ENCODE measurements at regions not wholly inside any gene's neighbourhood (a gene's known extent, or its start where the extent isn't known, plus 50 kb on each side); places are given as distances from the start of the nearest gene placed in this dataset.
"Not testable (repeated sequence)": the region's sequence is repeated elsewhere in the genome, so short reads cannot be mapped to it uniquely, and the experiment has no call there.

GRCh38 chr18:8501044-8501443 lies 108.2 kb upstream of the RAB12 start:
- no peak for DNase-seq

- DNase-seq: no peak
Measured at GRCh38 chr18:8503248-8503647, 106.0 kb upstream of the RAB12 start.

- DNase-seq: no peak
Measured at GRCh38 chr18:8504424-8504823, 104.8 kb upstream of the RAB12 start.

- DNase-seq: no peak
Measured at GRCh38 chr18:8504880-8505435, 104.3 kb upstream of the RAB12 start.

GRCh38 chr18:8506251-8507049 lies 102.8 kb upstream of the RAB12 start:
- no peak for DNase-seq

- DNase-seq: no peak
Measured at GRCh38 chr18:8507361-8507760, 101.9 kb upstream of the RAB12 start.

- DNase-seq: no peak
Measured at GRCh38 chr18:8507915-8508705, 101.1 kb upstream of the RAB12 start.

- no peak for DNase-seq
Measured at GRCh38 chr18:8513249-8513648, 96.0 kb upstream of the RAB12 start.

GRCh38 chr18:8514409-8514808 lies 94.8 kb upstream of the RAB12 start:
- DNase-seq: no peak

GRCh38 chr18:8515142-8515865 lies 93.9 kb upstream of the RAB12 start:
- no peak for DNase-seq

GRCh38 chr18:8516371-8517250 lies 92.6 kb upstream of the RAB12 start:
- no peak for DNase-seq

- no peak for DNase-seq
Measured at GRCh38 chr18:8517276-8517675, 92.0 kb upstream of the RAB12 start.

- no peak for DNase-seq
Measured at GRCh38 chr18:8519102-8519501, 90.1 kb upstream of the RAB12 start.

GRCh38 chr18:8520266-8520665 lies 89.0 kb upstream of the RAB12 start:
- no peak for DNase-seq

- DNase-seq: no peak
Measured at GRCh38 chr18:8522756-8523155, 86.5 kb upstream of the RAB12 start.

GRCh38 chr18:8525692-8526091 lies 83.5 kb upstream of the RAB12 start:
- no peak for DNase-seq

- no peak for DNase-seq
Measured at GRCh38 chr18:8526332-8526731, 82.9 kb upstream of the RAB12 start.

GRCh38 chr18:8529609-8530008 lies 79.6 kb upstream of the RAB12 start:
- no peak for DNase-seq

- not testable (repeated sequence) for DNase-seq
Measured at GRCh38 chr18:8531084-8531483, 78.2 kb upstream of the RAB12 start.

- no peak for DNase-seq
Measured at GRCh38 chr18:8536231-8536630, 73.0 kb upstream of the RAB12 start.

GRCh38 chr18:8536922-8537321 lies 72.3 kb upstream of the RAB12 start:
- DNase-seq: no peak

- DNase-seq: no peak
Measured at GRCh38 chr18:8537400-8537799, 71.8 kb upstream of the RAB12 start.

Data from activated T-cell treated with anti-CD3 and anti-CD28 coated beads, Interleukin-2, amount 50 U/mL, for 1 hour (primary cell).